ENCODE measurements at regions not wholly inside any gene's neighbourhood (a gene's known extent, or its start where the extent isn't known, plus 50 kb on each side); places are given as distances from the start of the nearest gene placed in this dataset.

GRCh38 chr10:123404357-123404756 is 250.2 kb downstream of the BUB3 start:
- Histone ChIP-seq H3K27ac (ENCODE audit: low read depth, low read length) (no peak overlapping the region), H3K4me3 (ENCODE audit: low read length) (no peak overlapping the region), H3K4me1 (ENCODE audit: insufficient read depth, low read length) (no peaks in the 10 kb centered on the region), H3K9me3 (ENCODE audit: insufficient read depth, low read depth, low read length) (peaks cover 20% of the 10 kb centered on the region), H3K27me3 (ENCODE audit: insufficient read depth, low read length) (no peaks in the 10 kb centered on the region), H3K36me3 (ENCODE audit: insufficient read depth, low read length) (no peaks in the 10 kb centered on the region), H3K9ac (ENCODE audit: low read depth, low read length) (no peak overlapping the region)
- no CpG with 5 or more reads among the region's 1 CpG for WGBS

GRCh38 chr10:123408660-123409059 is 254.5 kb downstream of the BUB3 start:
- H3K9ac ChIP-seq (ENCODE audit: low read depth, low read length): no peak overlapping the region
- WGBS: 95% methylated on average over 3 of the region's 3 CpGs
- H3K4me3 ChIP-seq (ENCODE audit: low read length): no peak overlapping the region
- H3K36me3 ChIP-seq (ENCODE audit: insufficient read depth, low read length): no peaks in the 10 kb centered on the region
- peaks cover 18% of the 10 kb centered on the region for H3K9me3 ChIP-seq (ENCODE audit: insufficient read depth, low read depth, low read length)
- H3K27me3 ChIP-seq (ENCODE audit: insufficient read depth, low read length): no peaks in the 10 kb centered on the region
- no peaks in the 10 kb centered on the region for H3K4me1 ChIP-seq (ENCODE audit: insufficient read depth, low read length)
- no peak overlapping the region for H3K27ac ChIP-seq (ENCODE audit: low read depth, low read length)

- no peak overlapping the region for H3K4me3 ChIP-seq (ENCODE audit: low read length)
- WGBS: 74% methylated on average over 3 of the region's 3 CpGs
- H3K27me3 ChIP-seq (ENCODE audit: insufficient read depth, low read length): no peaks in the 10 kb centered on the region
These were observed 255.2 kb downstream of the BUB3 start for GRCh38 chr10:123409426-123409825.

GRCh38 chr10:123409884-123410283 is 255.7 kb downstream of the BUB3 start:
- no peaks in the 10 kb centered on the region for H3K4me1 ChIP-seq (ENCODE audit: insufficient read depth, low read length)
- WGBS: 92% methylated on average over 6 of the region's 6 CpGs

More at GRCh38 chr10:123409426-123409825, 255.2 kb downstream of the BUB3 start:
- Histone ChIP-seq H3K36me3 (ENCODE audit: insufficient read depth, low read length) (no peaks in the 10 kb centered on the region), H3K27ac (ENCODE audit: low read depth, low read length) (no peak overlapping the region), H3K9ac (ENCODE audit: low read depth, low read length) (no peak overlapping the region), H3K9me3 (ENCODE audit: insufficient read depth, low read depth, low read length) (peaks cover 13% of the 10 kb centered on the region), H3K4me1 (ENCODE audit: insufficient read depth, low read length) (no peaks in the 10 kb centered on the region)

GRCh38 chr10:123413353-123413752 is 252.8 kb upstream of the GPR26 start:
- H3K4me3 ChIP-seq (ENCODE audit: low read length): no peak overlapping the region
- 98% methylated on average over 2 of the region's 2 CpGs for WGBS
- H3K27me3 ChIP-seq (ENCODE audit: insufficient read depth, low read length): no peaks in the 10 kb centered on the region
- no peaks in the 10 kb centered on the region for H3K4me1 ChIP-seq (ENCODE audit: insufficient read depth, low read length)
- H3K9ac ChIP-seq (ENCODE audit: low read depth, low read length): no peak overlapping the region
- H3K9me3 ChIP-seq (ENCODE audit: insufficient read depth, low read depth, low read length): no peaks in the 10 kb centered on the region
- H3K27ac ChIP-seq (ENCODE audit: low read depth, low read length): no peak overlapping the region
- no peaks in the 10 kb centered on the region for H3K36me3 ChIP-seq (ENCODE audit: insufficient read depth, low read length)

More at GRCh38 chr10:123409884-123410283, 255.7 kb downstream of the BUB3 start:
- H3K36me3 ChIP-seq (ENCODE audit: insufficient read depth, low read length): no peaks in the 10 kb centered on the region
- no peak overlapping the region for H3K4me3 ChIP-seq (ENCODE audit: low read length)
- H3K27me3 ChIP-seq (ENCODE audit: insufficient read depth, low read length): no peaks in the 10 kb centered on the region
- peaks cover 8% of the 10 kb centered on the region for H3K9me3 ChIP-seq (ENCODE audit: insufficient read depth, low read depth, low read length)
- no peak overlapping the region for H3K27ac ChIP-seq (ENCODE audit: low read depth, low read length)
- no peak overlapping the region for H3K9ac ChIP-seq (ENCODE audit: low read depth, low read length)

GRCh38 chr10:123415523-123415922 is 250.6 kb upstream of the GPR26 start:
- H3K9ac ChIP-seq (ENCODE audit: low read depth, low read length): no peak overlapping the region
- no peaks in the 10 kb centered on the region for H3K27me3 ChIP-seq (ENCODE audit: insufficient read depth, low read length)
- no peaks in the 10 kb centered on the region for H3K9me3 ChIP-seq (ENCODE audit: insufficient read depth, low read depth, low read length)
- no peak overlapping the region for H3K27ac ChIP-seq (ENCODE audit: low read depth, low read length)
- no peaks in the 10 kb centered on the region for H3K4me1 ChIP-seq (ENCODE audit: insufficient read depth, low read length)
- no peak overlapping the region for H3K4me3 ChIP-seq (ENCODE audit: low read length)
- H3K36me3 ChIP-seq (ENCODE audit: insufficient read depth, low read length): no peaks in the 10 kb centered on the region
- WGBS: 100% methylated on average over 2 of the region's 4 CpGs

GRCh38 chr10:123417414-123417813 is 248.7 kb upstream of the GPR26 start:
- Histone ChIP-seq H3K4me3 (ENCODE audit: low read length) (no peak overlapping the region), H3K9ac (ENCODE audit: low read depth, low read length) (no peak overlapping the region), H3K4me1 (ENCODE audit: insufficient read depth, low read length) (no peaks in the 10 kb centered on the region), H3K9me3 (ENCODE audit: insufficient read depth, low read depth, low read length) (no peaks in the 10 kb centered on the region), H3K27me3 (ENCODE audit: insufficient read depth, low read length) (no peaks in the 10 kb centered on the region), H3K27ac (ENCODE audit: low read depth, low read length) (no peak overlapping the region), H3K36me3 (ENCODE audit: insufficient read depth, low read length) (no peaks in the 10 kb centered on the region)
- WGBS: 87% methylated on average over 2 of the region's 2 CpGs

GRCh38 chr10:123421461-123421860 is 244.7 kb upstream of the GPR26 start:
- H3K4me3 ChIP-seq (ENCODE audit: low read length): no peak overlapping the region
- peaks cover 5% of the 10 kb centered on the region; the same call in 1 of the 2 replicates for H3K4me1 ChIP-seq (ENCODE audit: insufficient read depth, low read length)
- 90% methylated on average over 2 of the region's 2 CpGs for WGBS
- H3K9me3 ChIP-seq (ENCODE audit: insufficient read depth, low read depth, low read length): no peaks in the 10 kb centered on the region
- no peak overlapping the region for H3K9ac ChIP-seq (ENCODE audit: low read depth, low read length)
- H3K27me3 ChIP-seq (ENCODE audit: insufficient read depth, low read length): no peaks in the 10 kb centered on the region
- H3K36me3 ChIP-seq (ENCODE audit: insufficient read depth, low read length): no peaks in the 10 kb centered on the region
- no peak overlapping the region for H3K27ac ChIP-seq (ENCODE audit: low read depth, low read length)

GRCh38 chr10:123422261-123422660 is 243.9 kb upstream of the GPR26 start:
- H3K9me3 ChIP-seq (ENCODE audit: insufficient read depth, low read depth, low read length): no peaks in the 10 kb centered on the region

GRCh38 chr10:123424537-123424936 is 241.6 kb upstream of the GPR26 start:
- WGBS: 95% methylated on average over 6 of the region's 6 CpGs
- peaks cover 8% of the 10 kb centered on the region; the same call in 1 of the 2 replicates for H3K4me1 ChIP-seq (ENCODE audit: insufficient read depth, low read length)
- no peaks in the 10 kb centered on the region for H3K36me3 ChIP-seq (ENCODE audit: insufficient read depth, low read length)
- H3K27me3 ChIP-seq (ENCODE audit: insufficient read depth, low read length): no peaks in the 10 kb centered on the region
- H3K9ac ChIP-seq (ENCODE audit: low read depth, low read length): no peak overlapping the region
- H3K9me3 ChIP-seq (ENCODE audit: insufficient read depth, low read depth, low read length): no peaks in the 10 kb centered on the region
- no peak overlapping the region for H3K4me3 ChIP-seq (ENCODE audit: low read length)
- H3K27ac ChIP-seq (ENCODE audit: low read depth, low read length): no peak overlapping the region

More at GRCh38 chr10:123422261-123422660, 243.9 kb upstream of the GPR26 start:
- Histone ChIP-seq H3K4me1 (ENCODE audit: insufficient read depth, low read length) (peaks cover 5% of the 10 kb centered on the region; the same call in 1 of the 2 replicates), H3K27me3 (ENCODE audit: insufficient read depth, low read length) (no peaks in the 10 kb centered on the region), H3K27ac (ENCODE audit: low read depth, low read length) (no peak overlapping the region), H3K9ac (ENCODE audit: low read depth, low read length) (no peak overlapping the region), H3K36me3 (ENCODE audit: insufficient read depth, low read length) (no peaks in the 10 kb centered on the region), H3K4me3 (ENCODE audit: low read length) (no peak overlapping the region)
- WGBS: 94% methylated on average over 5 of the region's 5 CpGs

GRCh38 chr10:123425680-123426079 is 240.5 kb upstream of the GPR26 start:
- Histone ChIP-seq H3K27me3 (ENCODE audit: insufficient read depth, low read length) (no peaks in the 10 kb centered on the region), H3K27ac (ENCODE audit: low read depth, low read length) (no peak overlapping the region), H3K9me3 (ENCODE audit: insufficient read depth, low read depth, low read length) (no peaks in the 10 kb centered on the region), H3K9ac (ENCODE audit: low read depth, low read length) (no peak overlapping the region), H3K4me3 (ENCODE audit: low read length) (no peak overlapping the region), H3K4me1 (ENCODE audit: insufficient read depth, low read length) (peaks cover 17% of the 10 kb centered on the region; the same call in 1 of the 2 replicates), H3K36me3 (ENCODE audit: insufficient read depth, low read length) (no peaks in the 10 kb centered on the region)
- 70% methylated on average over 6 of the region's 6 CpGs for WGBS

- H3K4me3 ChIP-seq (ENCODE audit: low read length): no peak overlapping the region
- peaks cover 19% of the 10 kb centered on the region; the same call in 1 of the 2 replicates for H3K4me1 ChIP-seq (ENCODE audit: insufficient read depth, low read length)
- H3K27ac ChIP-seq (ENCODE audit: low read depth, low read length): no peak overlapping the region
- no peaks in the 10 kb centered on the region for H3K36me3 ChIP-seq (ENCODE audit: insufficient read depth, low read length)
- no peak overlapping the region for H3K9ac ChIP-seq (ENCODE audit: low read depth, low read length)
- no peaks in the 10 kb centered on the region for H3K9me3 ChIP-seq (ENCODE audit: insufficient read depth, low read depth, low read length)
- H3K27me3 ChIP-seq (ENCODE audit: insufficient read depth, low read length): no peaks in the 10 kb centered on the region
- 91% methylated on average over 14 of the region's 14 CpGs for WGBS
These were observed 238.9 kb upstream of the GPR26 start for GRCh38 chr10:123427165-123427786.

Measured in HUES64 (cell line).